Skeletal muscle cell (primary cell): ENCODE measurements at regions not wholly inside any gene's neighbourhood (a gene's known extent, or its start where the extent isn't known, plus 50 kb on each side); places are given as distances from the start of the nearest gene placed in this dataset.
"Not testable (repeated sequence)": the region's sequence is repeated elsewhere in the genome, so short reads cannot be mapped to it uniquely, and the experiment has no call there.

ENCODE experiments used
- DNase-seq: peaks from one replicate; pipeline ENCODE4 v3.0.0-alpha.2; 2010; ENCODE audit warnings: low read depth
- H3K4me3 ChIP-seq: 2 replicates; pipeline ENCODE4 v1.5.1; 2011; ENCODE audit warnings: low read depth, mild to moderate bottlenecking, control low read depth, low read length, moderate library complexity

- DNase-seq, result no peak
- H3K4me3 ChIP-seq, result no peak overlapping the region
Measured at GRCh38 chr12:105610459-105610858, 280.0 kb downstream of the C12orf75 start.

GRCh38 chr12:105611340-105611739 lies 280.8 kb downstream of the C12orf75 start:
- H3K4me3 ChIP-seq, result no peak overlapping the region
- DNase-seq, result no peak

DNA sequence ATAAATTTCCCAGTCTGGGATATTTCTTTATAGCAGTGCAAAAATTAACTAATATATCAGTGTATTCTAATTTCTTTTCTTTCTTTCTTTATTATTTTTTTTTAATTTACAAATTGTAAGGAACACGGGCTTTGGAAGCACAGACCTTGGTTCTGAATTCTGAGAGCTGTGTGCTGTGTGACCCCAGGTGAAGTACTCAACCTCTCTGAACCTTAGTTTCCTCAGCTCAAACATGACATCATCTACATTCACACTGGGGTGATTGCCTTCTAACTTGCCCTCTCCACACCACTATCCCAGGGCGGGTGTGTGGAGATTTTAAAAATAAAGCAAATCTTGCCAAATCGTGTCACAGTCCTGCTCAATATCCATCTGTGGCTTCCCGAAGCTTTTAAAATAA lies 282.8 kb downstream of the C12orf75 start:
- no peak overlapping the region for H3K4me3 ChIP-seq
- no peak for DNase-seq

- DNase-seq, result no peak
- no peak overlapping the region for H3K4me3 ChIP-seq
Measured at GRCh38 chr12:105613887-105614286, 283.4 kb downstream of the C12orf75 start.

DNA sequence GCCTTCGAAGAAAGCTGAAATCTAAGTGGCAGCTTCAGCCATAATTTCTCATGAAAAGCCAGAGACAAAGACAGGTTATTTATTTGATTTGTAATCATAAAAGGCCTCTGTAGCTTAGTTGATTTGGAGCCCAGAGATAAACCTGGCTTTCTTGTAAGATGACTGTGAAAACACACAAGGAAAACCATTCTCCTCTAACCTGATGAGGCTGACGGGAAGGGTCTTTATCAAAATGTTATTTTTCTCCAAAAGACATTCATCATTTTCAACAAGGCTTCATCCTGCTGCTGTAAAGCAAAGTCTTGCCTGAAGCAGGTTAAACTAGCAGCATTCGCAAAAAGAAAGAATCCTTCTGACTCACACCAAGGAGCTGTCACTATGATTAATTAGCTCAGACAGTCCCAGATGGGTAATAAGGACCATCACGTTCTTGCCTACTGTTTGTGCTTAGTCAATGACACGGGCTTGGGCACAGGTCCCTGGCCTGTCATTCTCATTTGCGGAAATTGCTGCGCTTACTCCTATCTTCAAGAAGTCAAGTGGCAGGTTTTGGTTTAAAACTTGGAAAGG lies 286.6 kb downstream of the C12orf75 start:
- no peak for DNase-seq
- no peak overlapping the region for H3K4me3 ChIP-seq

GRCh38 chr12:105622220-105622619 lies 291.7 kb downstream of the C12orf75 start:
- H3K4me3 ChIP-seq, result no peak overlapping the region
- DNase-seq, result no peak

DNA sequence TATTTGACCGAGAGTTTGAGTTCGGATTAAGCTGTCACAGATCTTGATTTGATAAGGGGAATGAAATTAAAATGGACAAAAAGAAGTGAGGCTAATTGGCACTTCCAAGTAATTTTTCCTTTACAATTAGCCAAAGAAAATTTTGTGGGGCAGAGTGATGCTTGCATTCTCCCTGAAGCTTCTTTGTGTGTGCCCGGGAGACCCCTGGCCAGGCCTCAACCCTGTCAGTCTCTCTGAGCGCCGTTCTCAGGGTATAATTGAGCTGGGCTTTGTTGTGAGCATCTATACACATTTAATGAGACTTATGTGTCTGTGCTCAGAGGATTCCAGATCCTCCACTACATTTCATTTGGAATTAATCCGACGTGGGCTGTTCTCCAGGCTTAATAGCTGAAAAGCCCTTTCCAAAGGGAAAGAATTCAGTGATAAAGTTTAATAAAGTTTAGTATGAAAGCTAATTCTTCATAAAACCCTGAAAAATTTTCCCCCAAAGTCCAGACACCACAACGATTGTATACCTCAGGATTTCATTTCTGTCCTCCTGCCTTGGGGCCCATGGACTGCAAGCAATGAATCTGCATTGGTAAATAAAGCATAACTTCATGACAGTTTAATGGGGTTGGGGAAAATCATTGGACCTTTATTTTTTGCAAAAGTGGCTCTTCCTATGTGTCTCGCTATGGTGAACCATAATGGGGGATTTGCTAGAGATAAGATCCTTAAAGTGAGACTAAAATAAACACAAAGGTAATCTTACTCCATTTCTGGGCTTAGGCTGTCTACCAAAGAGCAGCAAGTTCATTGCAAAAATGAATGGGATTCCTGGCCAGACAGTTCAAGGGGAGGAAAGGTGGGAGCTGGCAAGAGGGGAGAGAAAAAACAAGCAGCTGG lies 292.6 kb downstream of the C12orf75 start:
- no peak for DNase-seq
- H3K4me3 ChIP-seq, result no peak overlapping the region

GRCh38 chr12:105626653-105627052 lies 296.2 kb downstream of the C12orf75 start:
- DNase-seq, result no peak
- H3K4me3 ChIP-seq, result no peak overlapping the region

GRCh38 chr12:105637470-105637869 lies 307.0 kb downstream of the C12orf75 start:
- no peak for DNase-seq
- no peak overlapping the region for H3K4me3 ChIP-seq

DNA sequence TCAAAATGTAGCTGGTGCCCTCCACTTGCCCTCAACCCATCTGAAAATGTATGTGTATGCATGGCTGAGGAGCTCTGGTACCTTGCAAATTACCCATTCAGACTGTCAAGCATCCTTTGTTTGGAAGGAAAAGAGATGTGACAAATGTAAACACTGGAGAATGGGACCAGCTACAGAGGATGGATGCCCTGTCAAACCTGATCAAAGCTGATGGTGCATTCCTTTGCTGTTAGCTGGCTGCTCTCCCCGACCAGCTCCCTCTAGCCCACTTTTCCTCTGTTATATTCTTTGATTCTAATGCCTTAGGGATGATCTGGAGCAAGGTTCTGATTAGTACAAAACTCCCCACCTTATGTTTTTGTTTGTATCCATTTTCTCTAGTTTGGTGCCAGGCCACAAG lies 310.3 kb downstream of the C12orf75 start:
- no peak for DNase-seq
- H3K4me3 ChIP-seq, result no peak overlapping the region

DNA sequence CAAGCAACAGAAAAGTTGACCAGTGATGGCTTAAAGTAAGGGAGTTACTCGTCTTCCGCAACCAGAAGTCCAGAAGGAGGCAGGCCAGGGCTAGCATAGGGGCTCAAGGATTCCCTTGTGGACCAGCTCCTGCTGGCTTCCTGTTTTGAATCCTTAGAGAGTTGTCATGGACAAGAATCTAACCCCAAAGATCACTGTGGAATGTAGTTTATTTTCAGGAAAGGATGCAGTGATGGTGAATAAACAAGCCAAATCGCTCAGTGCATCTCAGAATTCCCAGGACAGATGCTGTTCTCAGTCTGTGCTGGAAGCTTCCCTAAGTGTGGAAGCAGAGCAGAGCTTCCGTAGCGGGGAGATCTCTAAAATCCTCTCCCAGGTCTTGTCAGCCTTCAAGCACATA lies 311.3 kb downstream of the C12orf75 start:
- DNase-seq, result no peak
- H3K4me3 ChIP-seq, result no peak overlapping the region

DNA sequence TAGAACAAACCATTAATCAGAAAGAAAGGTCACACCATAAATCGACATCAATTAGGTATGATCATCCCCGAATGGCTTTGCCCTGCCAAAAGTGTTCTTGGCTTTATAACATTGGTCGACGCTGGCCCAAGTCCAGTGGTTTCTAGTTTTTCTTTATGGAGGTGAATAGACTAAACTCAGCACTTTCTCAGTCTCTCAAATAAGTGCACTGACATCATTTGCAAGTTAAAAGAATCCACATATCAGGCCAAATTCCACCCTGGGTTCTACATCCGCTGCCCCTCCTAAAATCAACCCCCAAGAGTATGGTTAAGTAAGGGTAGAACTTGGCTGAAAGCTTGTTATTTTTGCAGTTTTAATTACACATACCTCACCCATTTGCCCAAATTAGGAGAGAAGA lies 314.3 kb downstream of the C12orf75 start:
- no peak overlapping the region for H3K4me3 ChIP-seq
- no peak for DNase-seq

DNA sequence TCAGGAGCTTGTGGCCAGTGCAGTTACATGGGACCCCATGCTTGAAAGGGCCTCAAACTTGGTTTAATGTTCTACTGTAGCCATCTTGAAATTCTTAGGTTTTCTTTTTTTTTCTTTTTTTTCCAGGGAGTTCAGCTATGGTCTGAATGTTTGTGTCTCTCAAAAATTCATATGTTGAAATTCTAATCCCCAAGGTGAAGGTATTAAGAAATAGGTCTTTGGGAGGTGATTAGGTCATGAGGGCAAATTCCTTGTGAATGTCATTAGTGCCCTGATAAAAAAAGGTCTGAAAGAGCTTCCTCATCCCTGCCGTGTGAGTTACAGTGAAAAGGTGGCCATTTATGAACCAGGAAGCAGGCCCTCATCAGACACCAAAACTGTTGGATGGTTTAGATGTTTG lies 324.1 kb downstream of the C12orf75 start:
- no peak overlapping the region for H3K4me3 ChIP-seq
- DNase-seq, result no peak

DNA sequence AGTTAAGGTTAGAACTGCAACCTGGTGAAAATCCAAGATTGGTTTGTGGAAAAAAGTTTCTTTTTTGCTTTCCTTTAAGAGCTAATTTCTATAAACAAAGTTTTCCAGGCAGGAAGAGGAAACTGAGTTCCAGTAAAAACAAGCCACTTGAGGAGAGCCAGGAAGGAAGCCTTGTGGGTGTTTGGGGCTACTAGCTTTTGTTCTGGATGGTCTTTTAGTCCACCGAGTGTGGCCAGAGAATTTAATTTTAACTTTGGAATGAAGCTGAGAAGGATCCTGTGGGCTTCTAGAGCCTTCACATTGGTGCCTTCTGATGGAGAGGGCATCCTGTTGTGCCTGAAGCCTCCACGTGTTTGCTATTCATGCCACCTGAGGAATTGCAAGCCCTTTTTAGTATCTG lies 327.9 kb downstream of the C12orf75 start:
- no peak for DNase-seq
- H3K4me3 ChIP-seq, result no peak overlapping the region

DNA sequence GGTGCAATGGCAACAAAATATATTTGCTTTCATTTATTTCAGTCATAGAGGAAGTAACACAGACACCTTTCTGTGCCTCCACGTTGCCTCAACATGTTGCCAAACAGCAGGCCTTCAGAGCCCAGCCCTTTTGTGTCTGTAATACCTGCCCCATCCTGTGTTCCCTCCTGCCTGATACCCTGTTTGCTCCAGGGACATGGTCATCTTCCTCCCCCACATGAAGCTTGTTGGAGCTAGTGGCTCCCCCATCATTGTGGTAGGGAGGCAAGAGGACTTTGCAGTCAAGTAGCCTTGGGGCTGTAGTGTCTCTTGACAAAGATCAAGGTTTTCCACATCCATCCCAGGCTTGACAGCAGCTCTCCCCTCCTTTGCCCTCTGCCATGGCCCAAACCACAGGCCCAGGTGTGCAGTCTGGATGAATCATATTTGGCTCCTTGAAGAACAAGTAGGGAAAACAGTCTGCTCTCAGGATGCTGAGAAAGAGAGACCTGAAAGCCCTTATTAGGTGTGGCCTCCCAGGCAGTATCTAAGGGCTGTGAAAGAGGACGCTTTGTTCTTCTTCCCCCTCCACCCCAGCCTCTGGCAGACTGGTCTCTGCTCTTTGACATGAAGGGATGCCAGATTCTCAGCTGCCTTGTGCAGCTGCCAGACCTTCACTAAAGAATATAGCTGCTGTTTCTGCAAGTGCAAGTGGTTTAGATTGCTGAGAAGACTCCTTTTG lies 329.0 kb downstream of the C12orf75 start:
- DNase-seq, result peak; percentile 33
- no peak overlapping the region for H3K4me3 ChIP-seq

- DNase-seq, H3K4me3 ChIP-seq: not testable (repeated sequence)
Measured at GRCh38 chr12:105664765-105665164, 334.3 kb downstream of the C12orf75 start.

DNA sequence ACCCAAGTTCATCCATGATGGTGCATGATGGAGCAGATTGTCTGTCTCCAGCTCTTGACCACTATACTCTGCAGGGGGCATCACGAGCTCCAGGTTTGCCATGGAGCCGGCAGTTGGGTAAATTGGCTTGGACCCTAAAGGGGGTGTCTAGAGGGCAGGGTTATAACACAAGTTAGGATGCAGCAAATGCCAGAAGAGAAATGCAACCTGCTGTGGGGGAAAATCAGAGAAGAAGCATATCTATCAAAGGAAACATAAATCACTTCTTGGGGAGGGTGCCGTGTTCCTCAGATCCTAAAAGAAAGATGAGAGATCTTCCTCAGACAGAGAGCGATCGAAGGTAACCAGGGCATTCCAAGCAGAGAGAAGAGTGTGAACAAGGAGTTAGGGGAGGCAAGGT lies 334.9 kb downstream of the C12orf75 start:
- no peak for DNase-seq
- no peak overlapping the region for H3K4me3 ChIP-seq

GRCh38 chr12:105667973-105668743 lies 337.7 kb downstream of the C12orf75 start:
- DNase-seq, result no peak
- H3K4me3 ChIP-seq, result no peak overlapping the region

DNA sequence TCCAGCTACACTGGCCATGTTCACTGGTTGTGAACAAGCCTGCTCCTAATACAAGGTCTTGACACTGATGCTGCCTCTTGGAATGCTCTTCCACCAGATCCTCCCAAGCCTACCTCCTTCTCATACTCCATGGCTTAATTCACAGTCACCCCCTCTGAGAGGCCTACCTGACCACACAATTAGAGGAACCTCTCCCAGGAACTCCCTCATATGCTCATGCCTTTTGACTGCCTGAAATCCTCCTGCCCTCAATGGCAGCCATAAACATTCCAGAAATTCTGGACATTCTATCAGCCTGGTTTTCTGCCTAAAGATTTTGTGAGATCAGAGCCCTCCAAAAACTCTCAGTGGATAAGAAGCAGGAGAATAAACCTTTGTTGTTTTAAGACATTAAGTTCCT lies 340.2 kb downstream of the C12orf75 start:
- no peak for DNase-seq
- no peak overlapping the region for H3K4me3 ChIP-seq

GRCh38 chr12:105671720-105672119 lies 341.2 kb downstream of the C12orf75 start:
- H3K4me3 ChIP-seq, result no peak overlapping the region
- DNase-seq, result no peak
